HFF-Myc (cell line): ENCODE measurements at regions not wholly inside any gene's neighbourhood (a gene's known extent, or its start where the extent isn't known, plus 50 kb on each side); places are given as distances from the start of the nearest gene placed in this dataset.

Source experiments
- DNase-seq: peaks from one replicate; pipeline ENCODE4 v3.0.0-alpha.2; 2011; ENCODE audit warnings: low read depth; ENCODE audit errors: extremely low read depth
- H3K4me3 ChIP-seq: replicated peaks from 2 replicates; pipeline ENCODE4 v1.5.1; 2011; ENCODE audit warnings: low read depth, mild to moderate bottlenecking, control low read depth, low read length
- TF ChIP-seq, protein P1 (sequence below): IDR thresholded peaks from 2 replicates; pipeline ENCODE4 v1.5.1; 2012; ENCODE audit warnings: mild to moderate bottlenecking, low read depth, low read length, control low read depth; ENCODE audit errors: missing control alignments

DNA sequence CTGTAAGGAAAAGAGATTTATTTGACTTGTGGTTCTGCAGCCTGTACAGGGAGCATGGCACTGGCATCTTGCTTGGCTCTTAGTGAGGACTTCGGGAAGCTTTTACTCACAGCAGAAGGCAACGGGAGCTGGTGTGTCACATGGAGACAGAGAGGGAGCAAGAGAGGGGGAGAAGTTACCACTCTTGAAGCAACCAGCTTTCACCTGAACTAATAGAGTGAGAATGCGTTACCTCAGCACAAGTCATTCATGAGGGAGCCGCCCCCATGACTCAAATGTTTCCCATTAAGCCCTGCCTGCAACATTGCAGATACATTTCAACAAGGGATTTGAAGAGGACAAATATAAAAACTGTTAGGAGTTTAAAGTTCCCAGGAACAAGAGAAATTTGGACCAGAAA, 190.0 kb downstream of the CYRIA start:
- no peak for DNase-seq
- no peak overlapping the region for H3K4me3 ChIP-seq
- TF ChIP-seq, protein P1, sequence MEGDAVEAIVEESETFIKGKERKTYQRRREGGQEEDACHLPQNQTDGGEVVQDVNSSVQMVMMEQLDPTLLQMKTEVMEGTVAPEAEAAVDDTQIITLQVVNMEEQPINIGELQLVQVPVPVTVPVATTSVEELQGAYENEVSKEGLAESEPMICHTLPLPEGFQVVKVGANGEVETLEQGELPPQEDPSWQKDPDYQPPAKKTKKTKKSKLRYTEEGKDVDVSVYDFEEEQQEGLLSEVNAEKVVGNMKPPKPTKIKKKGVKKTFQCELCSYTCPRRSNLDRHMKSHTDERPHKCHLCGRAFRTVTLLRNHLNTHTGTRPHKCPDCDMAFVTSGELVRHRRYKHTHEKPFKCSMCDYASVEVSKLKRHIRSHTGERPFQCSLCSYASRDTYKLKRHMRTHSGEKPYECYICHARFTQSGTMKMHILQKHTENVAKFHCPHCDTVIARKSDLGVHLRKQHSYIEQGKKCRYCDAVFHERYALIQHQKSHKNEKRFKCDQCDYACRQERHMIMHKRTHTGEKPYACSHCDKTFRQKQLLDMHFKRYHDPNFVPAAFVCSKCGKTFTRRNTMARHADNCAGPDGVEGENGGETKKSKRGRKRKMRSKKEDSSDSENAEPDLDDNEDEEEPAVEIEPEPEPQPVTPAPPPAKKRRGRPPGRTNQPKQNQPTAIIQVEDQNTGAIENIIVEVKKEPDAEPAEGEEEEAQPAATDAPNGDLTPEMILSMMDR, result no peak

DNA sequence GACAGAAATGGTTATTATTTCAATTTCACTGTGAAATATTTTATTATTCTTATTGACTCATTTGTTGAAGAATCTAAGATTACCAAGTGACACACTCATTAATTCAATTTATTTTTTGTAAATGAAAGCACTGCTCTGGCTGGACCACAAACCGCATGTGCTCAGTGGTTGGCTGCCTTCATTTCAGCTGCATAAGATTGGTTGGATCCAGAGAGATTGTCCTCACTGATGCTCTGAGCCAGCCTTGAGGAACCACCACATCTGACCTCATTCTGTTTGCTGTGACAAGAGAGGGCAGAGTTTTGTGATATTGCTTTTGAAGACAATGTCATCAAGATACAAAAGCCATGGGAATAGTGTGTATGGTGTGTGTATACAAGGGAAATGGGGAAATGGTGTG, 192.1 kb downstream of the CYRIA start:
- H3K4me3 ChIP-seq, result no peak overlapping the region
- TF ChIP-seq, protein P1, result no peak
- no peak for DNase-seq

DNA sequence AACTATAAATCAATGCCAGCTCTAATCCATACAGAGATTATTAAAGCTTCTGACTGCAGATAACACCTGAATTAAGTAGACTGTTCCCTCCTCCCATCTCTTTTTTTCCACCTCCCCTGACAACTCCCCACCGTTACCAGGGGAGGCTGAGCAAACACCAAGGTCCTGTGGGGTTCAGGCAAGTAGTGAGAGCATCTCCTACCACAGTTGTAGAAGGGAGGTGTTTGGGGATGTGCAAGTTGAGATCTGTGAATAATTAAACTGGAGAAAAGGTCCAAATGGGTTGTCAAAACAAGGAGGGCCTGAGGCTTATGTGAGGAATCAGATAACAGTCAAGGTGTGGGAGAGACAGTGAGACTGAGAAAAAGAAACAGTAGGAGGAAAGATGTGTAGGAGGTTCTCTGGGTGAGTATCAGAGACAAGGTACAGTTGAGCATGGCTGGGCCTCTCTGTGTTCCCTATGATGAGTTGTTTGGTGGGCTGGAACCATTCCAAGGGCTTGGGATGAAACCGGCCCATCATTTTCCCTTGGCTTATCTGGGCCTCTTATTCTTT, 194.6 kb downstream of the CYRIA start:
- DNase-seq, result no peak
- H3K4me3 ChIP-seq, result no peak overlapping the region
- TF ChIP-seq, protein P1, result no peak

DNA sequence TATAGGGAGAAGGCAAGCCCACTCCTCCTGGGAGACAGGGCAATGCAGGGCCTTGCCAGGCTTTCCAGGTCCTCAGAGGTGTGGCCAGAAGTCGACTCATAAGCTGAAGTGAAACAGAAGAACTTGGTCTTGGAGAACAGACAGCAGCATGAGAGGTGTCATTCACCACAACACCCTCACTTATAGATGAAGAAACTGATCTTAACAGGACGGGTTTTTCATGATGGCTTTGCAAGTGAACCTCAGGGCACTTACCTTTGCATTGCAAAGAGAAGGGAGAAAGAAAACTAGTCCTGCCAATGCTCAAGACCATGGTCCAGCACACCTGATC, 198.8 kb downstream of the CYRIA start:
- DNase-seq, result no peak
- TF ChIP-seq, protein P1, result no peak
- no peak overlapping the region for H3K4me3 ChIP-seq

DNA sequence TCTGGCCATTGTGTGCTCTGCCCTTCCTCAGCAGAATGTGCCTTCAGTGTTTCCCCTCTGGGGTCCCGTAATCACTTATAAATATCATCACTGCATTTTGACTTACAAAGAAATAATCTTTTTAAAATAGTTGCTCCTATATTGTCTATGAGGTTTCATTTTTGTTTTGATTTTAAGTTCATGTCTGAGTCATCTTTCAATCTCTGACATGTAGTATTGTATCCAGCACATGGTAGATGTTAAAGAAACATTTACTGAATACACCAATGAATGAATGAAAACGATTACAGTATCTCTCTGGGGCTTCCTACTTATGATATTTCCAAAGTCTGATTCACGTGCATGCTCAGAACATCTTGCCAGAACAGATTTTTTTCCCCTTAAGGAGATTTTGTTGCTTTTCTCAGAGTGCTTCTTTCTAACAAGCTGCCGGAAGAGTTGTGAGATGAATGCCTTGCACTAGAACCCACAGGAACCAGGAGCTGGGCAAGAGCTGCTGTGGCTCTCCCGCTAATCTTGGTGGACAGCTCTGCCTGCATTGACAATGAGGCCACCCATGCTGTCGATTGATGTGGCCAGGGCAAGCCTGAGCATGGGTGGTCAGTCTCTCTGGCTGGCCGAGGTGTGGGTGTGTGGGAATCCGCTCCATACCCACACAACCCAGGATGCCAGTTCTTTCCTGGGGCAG, 199.4 kb downstream of the CYRIA start:
- TF ChIP-seq, protein P1, result no peak
- no peak for DNase-seq
- no peak overlapping the region for H3K4me3 ChIP-seq

DNA sequence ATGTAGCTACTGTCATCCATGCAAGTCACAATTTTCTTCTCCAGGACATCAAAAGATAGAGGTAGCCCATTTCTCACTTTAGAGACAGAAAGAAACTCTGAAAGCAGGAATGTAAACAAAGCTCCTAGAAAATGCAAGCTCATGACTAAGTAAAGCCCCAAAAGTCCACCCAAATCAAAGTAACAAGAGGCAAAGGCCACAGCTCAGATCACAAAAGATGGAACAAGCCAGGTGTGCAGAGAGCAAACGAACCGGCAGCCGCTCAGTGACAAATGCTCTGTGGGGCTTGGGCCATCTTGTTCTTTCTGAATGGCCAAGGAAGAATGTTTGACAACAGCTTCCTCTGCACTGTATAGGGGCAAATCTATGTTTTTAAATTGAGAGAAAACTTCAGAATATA, 201.0 kb downstream of the CYRIA start:
- TF ChIP-seq, protein P1, result no peak
- DNase-seq, result no peak
- no peak overlapping the region for H3K4me3 ChIP-seq

DNA sequence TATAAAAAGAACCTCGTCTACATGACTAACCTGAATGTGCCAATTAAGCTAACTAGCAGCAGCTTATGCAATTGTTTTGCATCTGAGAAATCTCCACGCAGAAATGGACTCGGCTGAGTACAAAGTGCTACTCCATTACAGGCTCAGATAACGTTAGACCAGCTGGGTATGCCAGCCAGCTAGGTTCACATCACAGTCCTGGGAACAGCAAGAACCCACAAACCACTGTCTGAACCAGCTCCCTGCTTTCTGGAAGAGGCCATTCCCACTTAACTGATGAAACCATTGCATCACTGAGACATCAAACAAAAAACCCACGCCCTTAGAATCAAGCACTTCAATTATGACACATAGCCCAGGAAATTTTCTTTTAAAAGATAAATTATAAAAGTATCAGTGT, 202.7 kb downstream of the CYRIA start:
- TF ChIP-seq, protein P1, result no peak
- DNase-seq, result no peak
- H3K4me3 ChIP-seq, result no peak overlapping the region
